IPS-NIHi7 (cell line): ENCODE measurements at regions not wholly inside any gene's neighbourhood (a gene's known extent, or its start where the extent isn't known, plus 50 kb on each side); places are given as distances from the start of the nearest gene placed in this dataset.

ENCODE experiments used
- DNase-seq: peaks from one replicate; pipeline ENCODE4 v3.0.0; 2012; ENCODE audit warnings: mixed read lengths; ENCODE audit errors: extremely low spot score

DNA sequence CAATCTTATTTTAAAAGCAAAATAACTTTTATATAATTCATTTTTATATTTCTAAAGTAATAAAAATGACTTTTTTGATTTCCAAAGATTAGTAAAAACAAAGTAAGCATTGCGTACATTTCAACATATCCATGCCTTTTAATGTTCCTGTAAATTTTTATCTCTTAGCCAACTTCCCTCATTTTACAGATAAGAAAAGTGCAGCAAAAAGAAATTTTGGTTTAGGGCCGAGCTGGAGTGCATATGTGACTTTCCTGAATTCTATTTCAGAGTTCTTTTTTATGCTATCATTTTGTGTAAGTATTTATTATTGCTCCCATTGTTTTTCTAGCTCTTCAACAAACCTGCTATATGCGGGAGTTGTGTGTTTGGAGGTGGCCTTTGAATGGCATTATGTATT lies 195.3 kb downstream of the NHLRC3 start:
- no peak for DNase-seq

DNA sequence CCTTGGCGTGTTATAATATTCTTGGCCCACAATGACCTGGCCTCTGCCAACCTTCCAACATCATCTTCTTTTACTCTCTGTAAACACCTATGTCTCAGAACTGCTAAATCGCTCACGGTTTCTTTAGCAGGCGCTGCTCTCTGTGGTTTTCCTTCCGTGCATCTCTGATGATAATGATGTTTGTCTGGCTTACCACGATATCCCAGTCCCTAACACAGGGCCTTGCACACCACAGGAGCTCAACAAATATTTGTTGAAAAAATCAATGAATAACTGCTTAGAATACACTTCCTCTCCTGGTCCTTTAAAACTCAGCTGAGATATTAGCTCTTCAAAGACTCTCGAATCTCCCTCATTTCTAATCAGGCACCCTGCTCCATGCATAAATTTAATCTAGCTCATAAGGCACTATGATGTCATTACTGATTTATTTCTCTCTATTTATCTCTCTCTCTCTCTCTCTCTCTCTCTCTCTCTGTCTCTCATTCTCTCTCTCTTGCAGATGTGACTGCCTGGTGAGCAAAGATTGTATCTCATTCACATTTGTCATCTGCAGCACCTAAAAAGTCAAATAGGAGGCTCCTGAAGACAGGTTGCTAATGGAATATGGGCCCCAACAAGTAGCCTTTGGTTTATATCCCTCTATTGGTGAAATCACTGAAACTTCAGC lies 206.4 kb downstream of the NHLRC3 start:
- no peak for DNase-seq

DNA sequence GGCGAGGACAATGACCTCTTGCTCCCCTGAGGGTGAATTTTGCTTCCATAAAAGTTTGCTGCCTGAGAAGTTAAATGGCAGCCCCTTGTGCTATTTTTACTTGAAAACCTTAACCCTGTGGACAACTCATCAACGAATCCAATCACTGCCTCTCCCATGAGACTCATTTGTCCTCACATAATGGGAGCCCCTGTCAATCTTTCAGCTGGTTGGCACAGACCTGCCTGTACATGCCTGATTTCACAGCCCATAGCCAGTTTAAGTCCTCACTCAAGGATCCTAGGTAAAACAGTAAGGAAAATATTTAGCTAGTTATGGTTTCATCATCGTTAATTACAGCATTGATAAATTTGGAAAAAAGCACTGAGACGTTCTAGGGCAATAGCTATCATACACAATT lies 207.4 kb downstream of the NHLRC3 start:
- DNase-seq: no peak

DNA sequence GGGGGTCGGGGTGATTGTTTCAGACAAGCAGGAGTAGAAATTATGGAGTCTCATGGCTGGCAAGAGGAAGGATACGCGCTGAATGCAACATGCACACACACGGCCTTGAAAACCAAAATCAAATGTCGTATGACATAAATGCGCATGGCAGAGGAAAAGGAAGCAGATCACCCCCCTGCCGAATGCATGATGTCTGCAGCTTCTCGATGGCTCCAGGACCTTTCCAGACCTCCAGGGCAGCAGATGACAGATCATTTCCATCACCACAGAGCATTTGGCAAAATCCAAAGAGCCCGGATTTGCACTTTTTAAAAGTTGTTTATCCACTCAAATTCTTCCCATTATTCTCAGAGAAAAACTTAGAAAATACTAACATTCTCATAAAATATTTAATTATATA lies 211.7 kb downstream of the NHLRC3 start:
- no peak for DNase-seq

DNA sequence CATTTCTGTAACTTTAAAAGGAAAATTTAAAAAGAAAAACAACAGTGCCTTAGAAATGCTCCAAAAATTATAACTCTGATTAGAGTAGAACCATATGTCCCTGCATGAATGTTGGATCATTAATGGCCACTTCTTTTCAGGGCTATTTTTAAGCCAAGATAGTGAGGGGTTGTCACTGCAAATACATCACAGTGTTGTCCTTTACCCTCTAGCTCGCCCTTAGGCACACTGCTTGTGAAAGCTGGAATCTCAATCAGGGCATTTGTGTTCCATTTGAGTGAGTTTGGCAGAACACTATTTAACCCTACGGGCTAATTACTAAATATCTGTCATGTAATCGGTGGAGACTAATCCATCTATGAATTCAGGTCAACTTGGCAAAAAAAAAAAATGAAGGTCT lies 212.2 kb downstream of the NHLRC3 start:
- DNase-seq: no peak

DNA sequence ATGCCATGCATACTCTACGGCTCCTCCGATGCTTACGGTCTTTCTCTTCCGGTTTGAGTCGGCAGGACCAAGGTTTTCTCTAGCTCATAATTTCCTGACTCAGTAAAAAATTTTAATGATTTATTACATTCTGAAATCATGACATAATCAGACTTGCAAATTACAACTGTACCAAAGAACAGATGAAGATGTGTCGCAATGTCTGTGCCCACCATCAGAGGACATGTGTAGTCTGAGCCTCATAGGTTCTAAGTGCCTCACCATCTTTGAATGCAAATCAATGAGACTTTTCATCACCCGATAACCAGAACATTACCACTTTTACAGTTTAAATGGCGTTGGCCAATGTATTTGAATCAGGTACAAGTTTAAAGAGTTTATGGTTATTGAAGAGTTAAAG lies 213.1 kb downstream of the NHLRC3 start:
- DNase-seq: no peak

DNA sequence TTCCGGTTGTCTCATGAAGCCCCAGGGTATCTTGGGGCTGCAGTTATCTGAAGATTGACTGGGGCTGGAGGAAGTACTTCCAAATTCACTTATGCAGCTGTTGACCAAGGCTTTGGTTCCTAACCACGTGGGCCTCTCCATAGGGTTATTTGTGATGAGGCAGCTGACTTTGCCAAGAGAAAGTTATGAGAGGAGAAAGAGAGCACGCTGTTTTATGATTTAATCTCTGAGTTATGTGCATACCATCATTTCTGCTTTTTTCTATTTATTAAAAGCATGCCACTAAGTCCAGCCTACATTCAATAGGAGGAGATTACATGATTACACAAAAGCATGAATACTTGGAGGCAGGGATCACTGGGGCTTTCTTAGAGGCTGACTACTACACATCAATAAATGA lies 215.5 kb downstream of the NHLRC3 start:
- DNase-seq: no peak

DNA sequence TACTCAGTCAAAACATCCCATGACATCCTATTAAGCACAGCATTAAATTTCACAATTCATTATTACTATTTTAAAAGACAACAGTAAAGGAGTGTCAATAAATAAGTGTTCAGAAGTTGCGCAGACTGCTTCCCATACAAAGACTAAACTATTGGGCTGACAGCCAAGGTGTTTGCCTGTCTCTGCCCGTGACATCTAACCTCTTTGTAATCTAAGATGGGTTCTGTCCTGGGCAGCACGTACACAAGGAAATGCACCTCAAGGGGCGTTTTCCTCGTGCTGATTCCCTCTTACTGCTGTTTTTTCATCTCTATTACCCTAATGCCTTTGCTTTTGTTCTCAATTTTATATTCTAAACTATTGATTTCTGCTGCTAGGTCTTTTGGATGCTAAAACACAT lies 216.3 kb downstream of the NHLRC3 start:
- no peak for DNase-seq

DNA sequence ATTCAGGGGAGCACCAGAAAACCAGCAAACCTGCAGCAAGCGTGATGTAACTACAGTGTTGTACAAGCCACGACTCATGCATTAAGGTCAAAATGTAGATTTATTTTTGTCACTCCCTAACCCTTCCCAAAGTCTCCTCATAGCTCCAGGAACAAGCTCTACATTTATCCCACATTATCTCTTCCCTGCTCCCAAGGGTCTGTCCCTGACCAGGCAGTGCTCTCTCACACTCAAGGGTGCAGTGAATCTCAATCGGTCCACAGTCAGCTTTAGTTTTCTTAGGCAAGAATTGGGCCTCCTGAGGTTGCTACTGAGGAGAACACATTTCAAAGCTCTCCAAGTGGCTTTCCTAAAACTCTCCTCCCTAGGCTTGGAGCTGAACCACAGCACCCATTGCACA lies 219.4 kb downstream of the NHLRC3 start:
- no peak for DNase-seq

DNA sequence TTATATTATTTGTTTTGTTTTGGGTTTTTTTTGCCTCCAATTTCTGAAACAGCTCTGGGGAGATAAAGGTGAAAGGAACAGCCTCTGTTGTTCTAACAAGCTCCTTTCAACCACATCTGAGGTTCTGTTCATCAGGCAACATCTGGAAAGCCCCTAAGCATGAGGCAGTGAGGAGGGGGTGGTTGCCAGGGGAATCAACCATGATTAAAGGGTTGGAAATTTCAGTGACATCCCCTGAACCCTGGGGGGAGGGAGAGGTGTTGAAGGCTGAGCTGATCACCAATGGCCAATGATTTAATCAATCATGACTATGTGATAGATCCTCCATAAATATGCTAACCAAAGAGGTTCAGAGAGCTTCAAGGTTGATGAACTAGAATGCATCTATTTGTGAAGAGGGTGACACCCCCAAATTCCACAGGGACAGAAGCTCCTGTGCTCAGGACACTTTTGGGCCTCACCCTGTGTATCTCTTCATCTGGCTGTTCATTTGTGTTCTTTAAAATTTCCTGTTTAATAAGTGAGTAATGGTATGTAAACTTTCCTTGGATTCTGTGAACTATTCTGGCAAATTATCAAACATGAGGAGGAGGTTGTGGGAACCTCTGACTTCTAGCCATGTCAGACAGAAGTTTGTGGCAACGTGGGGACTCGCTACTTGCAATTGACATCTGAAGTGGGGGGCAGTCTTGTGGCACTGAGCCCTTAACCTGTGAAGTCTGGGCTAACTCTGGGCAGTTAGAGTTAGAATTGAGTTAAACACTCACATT lies 221.3 kb downstream of the NHLRC3 start:
- no peak for DNase-seq

DNA sequence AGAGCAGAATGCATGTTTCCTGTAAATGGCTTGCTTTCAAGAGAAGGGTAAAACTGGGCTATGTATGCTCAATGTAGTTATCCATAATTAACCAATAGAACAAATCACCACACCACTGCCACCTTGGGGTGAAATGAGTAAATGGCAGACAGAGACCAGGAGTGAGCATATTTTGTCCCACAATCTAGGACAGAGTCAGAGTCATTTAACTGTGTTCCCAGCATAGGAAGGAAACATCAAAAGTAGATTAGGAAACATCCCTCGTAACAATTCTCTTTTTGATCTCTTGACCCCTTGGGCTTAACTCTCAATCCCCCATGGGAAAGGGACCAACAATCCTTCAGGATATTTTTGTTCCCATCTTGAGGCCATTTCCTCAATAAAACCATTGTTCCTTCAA lies 224.8 kb downstream of the NHLRC3 start:
- DNase-seq: peak; percentile 73

DNA sequence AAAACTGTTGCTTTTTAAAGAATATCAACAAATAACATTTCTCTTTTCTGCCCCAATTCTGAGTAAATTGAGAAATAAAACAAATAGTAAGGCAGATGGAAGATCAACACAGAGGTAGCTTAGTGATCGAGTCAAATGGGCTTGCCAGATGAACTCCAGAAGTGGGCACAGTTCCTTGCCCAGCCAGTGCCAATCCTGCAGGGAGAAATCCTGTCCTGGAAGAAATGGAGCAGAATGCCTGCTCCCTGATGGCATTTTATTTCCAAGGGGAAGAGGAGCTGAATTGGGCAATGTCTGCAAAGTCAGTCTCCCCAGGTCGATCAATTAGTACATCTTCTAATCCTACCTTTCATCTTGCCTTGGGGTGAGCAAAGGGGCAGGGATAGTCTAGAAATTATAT lies 225.3 kb downstream of the NHLRC3 start:
- DNase-seq: no peak

DNA sequence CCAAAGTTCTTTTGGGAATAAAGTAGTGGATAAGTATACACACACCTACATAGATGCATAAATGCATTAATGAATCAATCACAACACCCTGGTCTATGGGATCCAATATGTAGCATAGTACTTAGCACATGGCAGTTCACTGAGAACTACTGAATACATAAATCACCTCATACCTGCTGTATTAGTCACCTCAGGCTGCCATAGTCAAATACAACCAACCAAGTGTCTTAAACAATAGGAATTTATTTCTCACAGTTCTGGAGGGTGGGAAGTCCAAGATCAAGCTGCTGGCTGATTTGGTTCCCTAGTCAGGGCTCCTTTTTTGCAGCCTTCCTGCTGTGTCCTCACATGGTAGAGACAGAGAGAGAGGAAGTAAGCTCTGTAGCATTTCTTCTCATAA lies 228.2 kb downstream of the NHLRC3 start:
- no peak for DNase-seq

DNA sequence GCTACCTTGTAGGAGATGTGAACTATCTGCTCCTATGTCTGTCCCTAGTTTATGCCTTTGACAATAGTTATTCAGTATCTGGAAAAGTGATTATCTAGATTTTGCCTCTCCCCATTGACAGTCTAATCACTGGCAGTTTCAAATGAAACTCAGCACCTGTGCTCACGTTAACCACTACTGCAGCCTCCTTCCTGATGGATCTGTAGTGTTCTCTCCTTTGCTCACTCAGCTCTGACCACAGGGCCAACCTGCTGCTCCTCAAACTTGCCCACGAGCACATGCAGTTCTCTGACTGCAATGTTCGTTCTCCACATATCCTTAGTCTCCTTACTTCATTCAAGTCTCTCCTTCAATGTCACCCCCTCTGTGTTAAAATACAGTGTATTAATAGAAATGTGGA lies 230.1 kb downstream of the NHLRC3 start:
- no peak for DNase-seq

DNA sequence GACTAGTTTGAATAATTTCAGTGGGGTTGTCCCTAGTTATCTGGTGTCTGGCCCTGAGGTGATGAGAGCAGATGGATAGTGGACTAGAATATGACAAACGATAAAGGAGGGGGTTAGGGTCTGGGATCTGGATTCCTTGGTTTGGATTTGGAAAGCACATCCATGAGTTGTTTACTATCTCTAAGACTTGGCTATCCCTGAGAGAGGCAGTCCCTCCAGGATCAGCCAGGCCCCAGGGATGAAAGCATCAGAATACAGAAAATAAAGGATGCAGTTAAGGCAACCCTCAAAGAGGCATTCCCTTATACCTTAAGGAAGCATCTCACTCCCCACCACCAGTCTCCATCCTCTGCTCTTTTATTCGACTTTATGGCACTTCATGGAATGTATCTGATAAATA lies 230.7 kb downstream of the NHLRC3 start:
- DNase-seq: no peak

DNA sequence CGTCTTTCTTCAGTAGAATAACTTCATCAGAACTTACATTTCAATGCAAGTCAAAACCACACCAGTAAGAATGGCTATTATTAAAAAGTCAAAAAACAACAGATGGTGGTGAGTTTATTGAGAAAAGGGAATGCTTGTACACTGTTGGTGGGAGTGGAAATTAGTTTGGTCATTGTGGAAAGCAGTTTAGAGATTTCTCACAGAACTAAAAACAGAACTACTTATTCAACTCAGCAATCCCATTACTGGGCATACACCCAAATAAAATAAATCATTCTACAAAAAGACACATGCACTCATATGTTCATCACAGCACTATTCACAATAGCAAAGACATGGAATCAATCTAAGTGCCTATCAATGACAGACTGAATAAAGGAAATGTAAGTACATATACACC lies 231.2 kb downstream of the NHLRC3 start:
- no peak for DNase-seq

DNA sequence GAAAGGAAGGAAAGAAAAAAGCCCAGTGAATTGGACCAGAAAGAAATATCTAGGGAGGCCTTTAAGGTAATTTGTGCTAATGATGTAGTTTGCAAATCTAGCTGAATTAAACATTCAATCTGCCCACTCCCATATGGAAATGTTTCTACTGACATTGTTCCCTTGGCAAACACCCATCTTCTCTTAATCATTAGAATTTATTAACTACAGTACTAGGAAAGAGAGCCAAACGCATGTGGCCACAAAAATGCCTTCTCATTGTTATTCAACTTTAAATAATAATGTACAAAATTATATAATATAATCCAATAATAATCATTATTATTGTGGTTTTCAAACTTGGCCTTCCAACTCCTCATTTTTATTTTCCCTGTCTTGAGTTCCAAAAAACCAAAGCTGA lies 234.7 kb downstream of the NHLRC3 start:
- DNase-seq: no peak

DNA sequence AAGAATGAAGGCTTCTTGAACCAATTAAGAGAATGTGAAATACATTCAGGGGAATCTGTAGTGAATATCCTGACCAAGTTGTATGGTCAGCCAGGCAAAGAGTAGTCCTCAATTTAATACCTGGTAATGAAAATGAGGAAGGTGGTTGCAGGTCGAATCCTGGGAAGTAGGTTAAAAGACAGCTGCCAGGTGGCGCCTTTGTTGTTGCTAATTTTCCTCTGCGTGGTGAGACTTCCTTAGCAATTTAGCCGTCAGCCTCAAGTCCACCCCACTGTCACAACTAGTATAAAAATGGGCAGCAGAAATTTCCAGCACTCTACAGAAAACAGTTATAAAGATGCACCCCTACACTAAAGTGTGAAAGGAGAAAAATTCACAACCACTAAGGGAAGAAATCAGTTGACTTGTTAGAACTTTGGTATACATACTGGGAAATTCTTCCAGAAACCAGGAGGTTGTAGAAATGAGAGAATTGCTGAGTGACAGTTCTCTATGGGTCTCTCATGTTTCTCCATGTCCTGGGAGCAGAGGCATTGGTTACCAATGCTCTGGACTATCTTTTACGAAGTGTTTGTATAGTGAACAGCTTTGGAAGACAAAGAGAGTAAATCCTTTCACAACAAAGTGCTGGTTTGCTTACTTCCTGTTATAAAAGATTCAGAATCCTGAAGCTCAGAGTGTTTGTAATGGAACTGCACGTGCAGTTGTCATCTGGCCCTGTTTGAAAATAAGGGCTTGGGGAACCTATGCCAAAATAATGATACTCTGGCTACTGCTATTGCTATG lies 235.9 kb downstream of the NHLRC3 start:
- peak; percentile 50 for DNase-seq

DNA sequence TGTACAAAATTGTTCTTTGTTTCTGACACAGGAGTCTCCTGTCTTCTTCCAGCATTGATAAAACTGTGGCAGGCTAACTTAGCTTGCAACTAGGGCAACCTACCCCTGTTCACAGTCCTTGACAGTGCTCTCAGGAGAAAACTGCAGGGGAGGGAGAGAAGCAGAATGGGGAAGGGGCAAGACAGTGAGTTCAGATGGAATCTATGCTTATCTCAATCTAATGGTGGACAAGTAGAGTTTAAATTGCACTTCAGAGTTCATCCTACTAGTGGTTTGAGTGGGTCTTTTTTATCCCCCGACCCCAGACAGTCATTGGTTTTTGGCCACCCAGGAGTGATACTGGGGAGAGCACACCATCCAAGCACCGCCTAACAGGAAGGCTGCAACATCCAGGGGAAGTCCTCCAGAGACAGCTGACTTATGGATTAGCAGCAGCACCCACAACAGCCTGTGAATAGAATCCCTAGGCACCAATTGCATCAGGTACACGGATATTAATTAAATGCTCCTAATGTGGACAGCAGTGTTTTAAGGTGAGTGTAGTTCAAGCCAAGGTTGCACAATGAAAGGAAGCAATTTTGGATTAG lies 236.6 kb downstream of the NHLRC3 start:
- no peak for DNase-seq

DNA sequence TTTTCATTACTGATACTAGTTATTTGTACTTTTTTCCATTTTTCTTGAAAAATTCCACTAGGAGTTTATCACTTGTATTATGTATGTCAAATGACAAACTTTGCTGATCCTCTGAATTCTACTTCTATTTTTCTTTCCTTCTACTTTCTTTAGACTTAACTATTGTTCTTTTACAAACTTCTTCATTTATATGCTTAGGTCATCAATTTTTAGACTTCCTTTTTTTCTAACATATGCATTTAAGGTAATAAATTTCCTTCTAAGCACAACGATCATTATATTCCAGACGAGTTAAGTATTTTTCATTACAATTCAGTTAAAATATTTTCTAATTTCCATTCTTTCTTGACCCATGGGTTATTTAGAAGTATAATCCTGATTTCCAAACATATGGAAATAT lies 240.8 kb downstream of the NHLRC3 start:
- no peak for DNase-seq

DNA sequence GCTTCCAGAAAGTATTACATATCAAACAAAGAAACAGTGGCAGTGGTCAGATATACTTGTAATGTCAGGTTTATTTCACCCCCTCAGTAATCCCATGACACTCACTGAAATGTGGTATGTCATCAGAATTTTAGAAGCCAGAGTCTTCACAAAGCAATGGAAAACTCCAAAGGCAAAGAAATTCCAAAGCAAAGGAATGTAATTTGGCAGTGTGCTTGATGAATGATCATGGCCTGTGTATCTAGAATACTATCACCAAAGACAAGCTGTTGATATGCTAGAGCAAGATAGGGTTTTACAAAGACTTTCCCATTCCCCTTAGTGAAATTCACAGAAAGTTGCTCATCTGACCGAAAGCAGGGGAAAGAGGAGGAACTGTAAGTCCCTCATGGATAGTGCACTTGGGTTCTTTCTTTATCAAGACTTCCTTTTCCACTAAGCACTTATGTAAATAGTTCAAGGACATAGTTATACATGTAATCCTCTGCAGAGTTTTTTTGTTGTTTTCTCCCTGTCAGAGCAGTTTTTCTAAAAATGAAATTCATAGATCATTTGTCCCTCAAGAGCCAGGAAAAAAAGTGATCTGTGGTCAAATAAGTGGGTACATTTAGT lies 243.4 kb downstream of the NHLRC3 start:
- DNase-seq: no peak

DNA sequence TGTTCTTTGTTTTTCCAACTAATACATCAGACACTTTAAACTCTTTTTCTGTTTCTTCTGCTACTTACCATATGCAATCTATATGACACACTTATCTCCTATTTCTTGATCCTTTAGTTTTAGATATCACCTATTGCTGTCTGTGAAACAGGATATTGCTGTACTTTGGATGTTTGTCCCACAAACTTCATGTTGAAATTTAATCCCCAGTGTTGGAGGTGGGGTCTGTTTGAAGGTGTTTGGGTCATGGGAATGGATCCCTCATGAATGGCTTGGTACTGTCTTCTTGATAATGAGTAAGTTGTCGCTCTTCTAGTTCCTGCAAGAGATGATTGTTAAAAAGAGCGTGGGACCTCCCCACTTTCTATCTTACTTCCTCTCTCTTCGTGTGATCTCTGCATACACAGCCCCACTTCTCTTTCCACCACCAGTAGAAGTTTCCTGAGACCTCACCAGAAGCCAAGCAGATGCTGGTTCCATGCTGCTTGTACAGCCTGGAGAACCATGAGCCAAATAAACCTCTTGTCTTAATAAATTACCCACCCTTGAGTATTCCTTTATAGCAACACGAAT lies 244.2 kb downstream of the NHLRC3 start:
- no peak for DNase-seq
